ENCODE measurements at regions not wholly inside any gene's neighbourhood (a gene's known extent, or its start where the extent isn't known, plus 50 kb on each side); places are given as distances from the start of the nearest gene placed in this dataset.

DNA sequence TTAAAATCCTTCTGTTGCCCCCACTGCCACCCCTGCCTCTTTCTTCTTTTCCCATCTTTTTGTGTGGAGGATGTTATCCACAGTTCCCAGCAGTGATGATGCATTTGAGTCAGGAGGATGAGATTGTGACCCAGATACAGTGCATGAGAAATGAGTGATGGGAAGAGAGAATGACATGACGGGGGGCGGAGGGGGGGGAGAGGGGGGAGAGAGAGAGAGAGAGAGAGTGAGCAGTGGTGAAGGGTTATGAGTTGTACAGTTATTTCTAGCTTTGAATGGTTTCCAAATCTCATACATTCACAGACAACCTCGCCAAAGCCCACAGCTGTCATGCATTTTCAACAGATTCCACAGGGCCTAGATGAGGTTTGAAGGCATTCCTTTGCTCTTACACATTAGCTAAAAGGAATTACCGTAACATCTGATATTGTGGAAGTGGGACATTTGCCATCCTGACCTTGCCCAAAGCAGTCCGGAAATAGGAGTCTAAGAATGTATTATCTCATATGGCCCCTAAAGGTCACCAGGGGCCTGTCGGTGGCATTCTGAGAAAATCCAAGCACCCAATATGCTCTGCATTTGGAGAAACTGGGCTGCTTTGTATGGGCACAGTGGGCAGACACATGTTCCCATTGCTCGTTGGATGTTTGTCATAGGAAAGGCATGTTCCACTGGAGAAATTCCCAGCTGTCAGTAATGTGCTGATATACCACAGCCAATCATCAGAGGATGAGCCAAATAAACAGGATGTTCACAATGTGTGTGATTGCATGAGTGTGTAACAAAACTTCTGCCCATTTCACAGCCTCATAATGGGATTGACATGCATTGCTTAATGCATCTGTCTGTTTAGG, 435.8 kb downstream of the SPRY1 start:
- TF ChIP-seq, protein P1, sequence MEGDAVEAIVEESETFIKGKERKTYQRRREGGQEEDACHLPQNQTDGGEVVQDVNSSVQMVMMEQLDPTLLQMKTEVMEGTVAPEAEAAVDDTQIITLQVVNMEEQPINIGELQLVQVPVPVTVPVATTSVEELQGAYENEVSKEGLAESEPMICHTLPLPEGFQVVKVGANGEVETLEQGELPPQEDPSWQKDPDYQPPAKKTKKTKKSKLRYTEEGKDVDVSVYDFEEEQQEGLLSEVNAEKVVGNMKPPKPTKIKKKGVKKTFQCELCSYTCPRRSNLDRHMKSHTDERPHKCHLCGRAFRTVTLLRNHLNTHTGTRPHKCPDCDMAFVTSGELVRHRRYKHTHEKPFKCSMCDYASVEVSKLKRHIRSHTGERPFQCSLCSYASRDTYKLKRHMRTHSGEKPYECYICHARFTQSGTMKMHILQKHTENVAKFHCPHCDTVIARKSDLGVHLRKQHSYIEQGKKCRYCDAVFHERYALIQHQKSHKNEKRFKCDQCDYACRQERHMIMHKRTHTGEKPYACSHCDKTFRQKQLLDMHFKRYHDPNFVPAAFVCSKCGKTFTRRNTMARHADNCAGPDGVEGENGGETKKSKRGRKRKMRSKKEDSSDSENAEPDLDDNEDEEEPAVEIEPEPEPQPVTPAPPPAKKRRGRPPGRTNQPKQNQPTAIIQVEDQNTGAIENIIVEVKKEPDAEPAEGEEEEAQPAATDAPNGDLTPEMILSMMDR (IDR thresholded peaks at IDR 0.05; ENCODE audit: low read depth, low read length, poor library complexity, severe bottlenecking): no peak
- no peak for TF ChIP-seq EZH2phosphoT487 (IDR thresholded peaks at IDR 0.05; ENCODE audit: borderline replicate concordance, low read length)

Measured in DOHH2 (cell line).